ENCODE measurements at regions not wholly inside any gene's neighbourhood (a gene's known extent, or its start where the extent isn't known, plus 50 kb on each side); places are given as distances from the start of the nearest gene placed in this dataset.

- intact Hi-C loops (cut with DNase I) = loop anchor here (5.0 kb wide), 1 partner anchor 282 kb away; the partner anchor contains the start of genes CPSF3 and ITGB1BP1
- DNase-seq (no peak), ATAC-seq (ENCODE audit: poor library complexity) (no peak)
Observed at GRCh38 chr2:9140645-9141044, 66.0 kb upstream of the ASAP2 start.

- intact Hi-C loops (cut with DNase I) = loop anchor here (5.0 kb wide), 2 partner anchors 267 to 283 kb away; partner anchors contain the start of genes CPSF3 and ITGB1BP1
- ATAC-seq (ENCODE audit: poor library complexity) (peak; percentile 50), DNase-seq (peak; percentile 85)
Observed at GRCh38 chr2:9139491-9140443, 66.8 kb upstream of the ASAP2 start.

GRCh38 chr2:9137379-9138150 is 69.0 kb upstream of the ASAP2 start:
- DNase-seq = no peak

DNA sequence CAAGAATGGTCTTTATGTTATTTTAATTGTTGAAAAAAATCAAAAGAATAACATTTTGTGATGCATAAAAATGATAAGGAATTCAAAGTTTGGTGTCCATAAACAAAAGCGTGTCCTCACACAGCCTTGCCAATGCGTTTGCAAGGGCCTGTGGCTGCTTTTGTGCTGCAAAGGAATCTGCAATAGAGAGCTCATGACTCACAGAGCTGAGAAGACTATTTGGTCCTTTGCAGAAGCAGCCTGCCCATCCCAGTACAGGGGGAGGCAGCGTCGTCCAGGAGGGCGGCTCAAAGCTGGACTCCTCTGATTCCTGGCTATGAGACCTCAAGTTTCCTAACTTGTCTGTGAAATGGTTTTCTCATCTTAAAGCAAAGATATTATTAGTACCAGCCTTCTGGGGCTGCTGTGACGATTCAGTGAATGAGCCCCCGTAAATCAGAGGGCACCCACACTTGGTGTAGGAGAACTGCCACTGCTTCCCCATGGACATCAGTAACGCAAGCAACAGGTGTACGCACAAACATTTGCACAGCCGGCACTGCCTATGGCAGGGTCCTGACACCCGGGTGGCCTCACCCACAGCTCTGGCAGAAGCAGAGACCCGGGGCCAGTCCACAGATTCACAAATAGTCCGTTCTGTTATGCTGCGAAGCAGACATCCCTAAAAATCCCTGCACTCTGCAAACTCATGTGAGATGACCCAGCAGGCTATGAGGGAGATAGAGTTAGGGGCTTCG is 70.6 kb upstream of the ASAP2 start:
- intact Hi-C loops (cut with DNase I) = loop anchor here (5.0 kb wide), 1 partner anchor 264 kb away; no protein-coding TSS in a partner anchor
- ATAC-seq (ENCODE audit: poor library complexity) (no peak), DNase-seq (no peak)

More at GRCh38 chr2:9137379-9138150, 69.0 kb upstream of the ASAP2 start:
- no peak for ATAC-seq (ENCODE audit: poor library complexity)
- intact Hi-C loops (cut with DNase I) = loop anchor here (5.0 kb wide), 1 partner anchor 265 kb away; no protein-coding TSS in a partner anchor

- no peak for ATAC-seq (ENCODE audit: poor library complexity)
- intact Hi-C loops (cut with DNase I) = no loop called here
- DNase-seq = no peak
Observed at GRCh38 chr2:9127316-9127715, 79.3 kb upstream of the ASAP2 start.

DNA sequence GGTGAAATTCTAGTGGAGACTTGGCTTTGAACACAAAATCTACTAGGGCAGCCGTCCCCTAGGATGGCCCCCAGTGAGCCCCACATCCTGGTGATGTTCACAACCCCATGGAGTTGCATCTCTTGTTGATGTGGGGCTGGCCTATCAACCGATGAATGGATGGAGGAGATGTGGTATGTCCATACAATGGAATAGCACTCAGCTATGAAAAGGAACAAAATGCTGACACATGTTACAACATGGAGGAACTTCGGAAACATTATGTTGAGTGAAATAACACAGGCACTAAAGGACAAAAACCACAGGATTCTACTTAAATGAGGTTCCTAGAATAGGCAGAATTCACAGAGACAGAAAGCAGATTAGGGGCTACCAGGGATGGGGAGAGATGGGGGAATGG is 80.1 kb upstream of the ASAP2 start:
- intact Hi-C loops (cut with DNase I) = no loop called here
- ATAC-seq (ENCODE audit: poor library complexity) (no peak), DNase-seq (no peak)

DNA sequence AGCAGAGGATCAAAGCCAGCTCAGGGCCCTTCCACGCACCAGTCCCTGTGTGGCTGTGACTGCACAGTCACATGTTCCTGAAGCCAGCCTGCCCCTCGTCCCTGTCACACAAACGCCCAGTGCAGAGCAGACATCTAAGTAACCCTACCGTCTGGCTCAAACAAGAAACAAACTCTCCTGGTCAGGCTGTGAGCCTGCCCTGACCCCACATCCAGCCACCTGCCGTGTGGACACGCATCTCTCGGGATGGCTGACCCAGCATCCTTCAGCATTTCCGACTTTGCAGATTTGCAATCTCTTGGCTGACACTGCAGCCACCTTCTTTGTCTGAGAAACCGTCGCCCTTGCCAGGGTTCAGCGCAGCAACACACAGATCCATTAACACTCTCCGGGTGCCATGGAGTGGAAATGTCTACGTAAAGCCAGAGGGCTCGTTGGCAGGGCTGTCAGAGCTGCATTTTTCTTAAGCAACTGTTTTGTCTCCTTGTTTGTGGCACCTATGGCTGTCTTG is 82.3 kb upstream of the ASAP2 start:
- ATAC-seq (ENCODE audit: poor library complexity) (peak; percentile 56), DNase-seq (no peak)
- intact Hi-C loops (cut with DNase I) = no loop called here

- no peak for ATAC-seq (ENCODE audit: poor library complexity)
- no peak for DNase-seq
- intact Hi-C loops (cut with DNase I) = no loop called here
Observed at GRCh38 chr2:9123069-9123468, 83.5 kb upstream of the ASAP2 start.

- no peak for ATAC-seq (ENCODE audit: poor library complexity)
- intact Hi-C loops (cut with DNase I) = no loop called here
- DNase-seq = no peak
Observed at GRCh38 chr2:9122367-9122766, 84.2 kb upstream of the ASAP2 start.

DNA sequence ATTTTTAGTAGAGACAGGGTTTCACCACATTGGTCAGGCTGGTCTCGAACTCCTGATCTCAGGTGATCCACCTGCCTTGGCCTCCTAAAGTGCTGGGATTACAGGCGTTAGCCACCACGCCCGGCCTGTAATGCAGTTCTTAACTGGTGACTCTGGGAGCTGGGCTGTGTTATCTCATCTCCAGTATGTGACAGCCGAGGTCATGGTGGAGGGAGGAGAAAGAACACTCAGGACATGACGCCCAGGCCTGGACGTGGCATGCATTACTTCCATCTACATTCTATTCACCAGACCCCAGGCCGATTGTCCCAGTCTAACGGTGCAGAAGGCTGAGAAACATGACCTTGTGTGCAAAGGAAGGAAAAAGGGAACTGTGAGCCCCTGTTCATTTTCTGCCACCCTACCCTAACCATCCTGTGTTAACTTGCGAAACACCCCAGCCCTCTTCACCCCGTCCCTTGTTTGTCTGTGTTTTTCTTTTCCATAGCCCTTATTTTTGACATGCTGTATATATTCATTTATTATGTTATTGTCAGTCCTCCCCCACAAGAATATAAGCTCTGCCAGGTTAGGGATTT is 88.1 kb upstream of the ASAP2 start:
- no peak for ATAC-seq (ENCODE audit: poor library complexity)
- DNase-seq = no peak
- intact Hi-C loops (cut with DNase I) = no loop called here

GRCh38 chr2:9115229-9115628 is 91.4 kb upstream of the ASAP2 start:
- ATAC-seq (ENCODE audit: poor library complexity) = no peak
- intact Hi-C loops (cut with DNase I) = no loop called here
- no peak for DNase-seq

DNA sequence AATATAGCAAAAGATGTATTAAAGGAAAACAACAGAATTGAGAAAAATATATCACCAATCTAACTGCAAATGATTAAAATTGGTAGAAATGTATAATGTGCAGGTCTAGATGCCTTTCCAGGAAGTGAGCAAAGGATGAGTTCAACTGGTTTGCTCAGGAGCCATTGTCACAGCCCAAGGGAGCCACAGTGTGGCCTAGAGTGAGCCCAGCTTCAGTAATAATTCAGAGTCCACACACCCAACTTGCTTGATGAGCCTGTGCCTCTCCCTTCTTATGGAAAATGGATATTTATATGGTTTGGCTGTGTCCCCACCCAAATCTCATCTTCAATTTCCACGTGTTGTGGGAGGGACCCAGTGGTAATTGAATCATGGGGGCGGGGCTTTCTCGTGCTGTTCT is 92.2 kb upstream of the ASAP2 start:
- DNase-seq (no peak), ATAC-seq (ENCODE audit: poor library complexity) (no peak)
- intact Hi-C loops (cut with DNase I) = no loop called here

DNA sequence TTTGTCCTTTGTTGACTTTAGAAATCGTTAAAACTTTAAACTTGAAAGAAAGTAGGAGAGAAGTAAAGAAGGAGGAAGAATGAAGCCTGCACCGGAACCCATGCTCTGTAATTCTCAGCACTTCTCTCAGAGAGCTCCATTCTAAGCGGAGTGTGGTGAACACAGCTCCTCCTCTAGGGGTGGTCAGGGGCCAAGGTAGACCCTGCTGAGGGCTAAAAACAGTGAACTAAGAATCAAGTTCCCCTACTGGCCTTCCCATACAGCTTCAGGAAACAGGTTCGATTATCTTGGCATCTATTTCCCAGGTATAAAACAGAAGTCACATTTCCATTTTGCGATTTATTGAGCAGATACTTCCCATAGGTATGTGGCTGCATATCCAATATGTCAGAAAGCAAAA is 92.7 kb upstream of the ASAP2 start:
- intact Hi-C loops (cut with DNase I) = no loop called here
- ATAC-seq (ENCODE audit: poor library complexity) (no peak), DNase-seq (no peak)

DNA sequence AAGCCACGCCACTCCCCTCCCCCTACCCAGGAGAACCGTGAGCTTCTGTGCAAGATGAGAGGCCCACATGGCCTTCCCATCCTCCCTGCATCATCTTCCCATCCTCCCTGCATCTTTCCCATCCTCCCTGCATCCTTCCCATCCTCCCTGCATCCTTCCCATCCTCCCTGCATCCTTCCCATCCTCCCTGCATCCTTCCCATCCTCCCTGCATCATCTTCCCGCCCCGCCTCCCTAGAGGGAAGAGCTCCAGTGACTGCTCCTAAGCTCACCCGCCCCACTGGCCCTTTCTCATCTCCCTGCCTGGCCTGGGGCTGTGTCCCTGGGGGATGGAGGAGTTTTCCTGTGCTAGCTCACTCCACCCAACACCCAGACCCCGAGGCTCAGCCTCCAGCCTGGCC is 93.3 kb upstream of the ASAP2 start:
- no peak for ATAC-seq (ENCODE audit: poor library complexity)

GRCh38 chr2:9112079-9112721 is 94.4 kb upstream of the ASAP2 start:
- DNase-seq = peak; percentile 49
- intact Hi-C loops (cut with DNase I) = no loop called here
- ATAC-seq (ENCODE audit: poor library complexity) = no peak

More for the DNA sequence above, 93.3 kb upstream of the ASAP2 start:
- intact Hi-C loops (cut with DNase I) = no loop called here
- DNase-seq = no peak

GRCh38 chr2:9110893-9111569 is 95.6 kb upstream of the ASAP2 start:
- DNase-seq (no peak), ATAC-seq (ENCODE audit: poor library complexity) (no peak)

GRCh38 chr2:9110346-9110884 is 96.2 kb upstream of the ASAP2 start:
- DNase-seq (no peak), ATAC-seq (ENCODE audit: poor library complexity) (no peak)
- intact Hi-C loops (cut with DNase I) = no loop called here

More at GRCh38 chr2:9110893-9111569, 95.6 kb upstream of the ASAP2 start:
- intact Hi-C loops (cut with DNase I) = no loop called here

Data from Right ventricle myocardium superior (tissue), 1 donor.